ENCODE measurements at regions not wholly inside any gene's neighbourhood (a gene's known extent, or its start where the extent isn't known, plus 50 kb on each side); places are given as distances from the start of the nearest gene placed in this dataset.

GRCh38 chr15:69810431-69811354 lies 287.0 kb downstream of the TLE3 start:
- TF ChIP-seq CTCF (IDR thresholded peaks at IDR 0.05) (no peak), POLR2AphosphoS5 (IDR thresholded peaks at IDR 0.05; ENCODE audit: insufficient read depth in 1 of 2, low read depth in 1 of 2) (no peak)

All from vagina (tissue), 2 donors.